Thoracic aorta (tissue), 2 donors: ENCODE measurements at regions not wholly inside any gene's neighbourhood (a gene's known extent, or its start where the extent isn't known, plus 50 kb on each side); places are given as distances from the start of the nearest gene placed in this dataset.

Source experiments
- ATAC-seq: fragments of 150-250 bp; one replicate; pipeline ENCODE4 v1.8.0; 2017; ENCODE audit warnings: low read depth; ENCODE audit not compliant: insufficient number of reproducible peaks, low FRiP score
- DNase-seq: peaks from one replicate; pipeline ENCODE4 v3.0.0-alpha.2; 2020; ENCODE audit warnings: low spot score
- H3K27ac ChIP-seq, 2 donors: fragments of 200-600 bp; sonication (generic); 1 replicate in 1 of 2; 2 replicates in 1 of 2; pipeline ENCODE4 v1.5.1; 2016; ENCODE audit warnings: mild to moderate bottlenecking in 2 of 2, moderate library complexity in 2 of 2
- H3K27me3 ChIP-seq: fragments of 200-600 bp; sonication (generic); replicated peaks from 2 replicates; pipeline ENCODE4 v1.6.0; 2016; ENCODE audit warnings: mild to moderate bottlenecking; ENCODE audit not compliant: insufficient read depth
- H3K36me3 ChIP-seq: fragments of 200-600 bp; sonication (generic); one replicate; pipeline ENCODE4 v1.5.1; 2016
- H3K4me1 ChIP-seq, 2 donors: fragments of 200-600 bp; sonication (generic); 1 replicate in 1 of 2; 2 replicates in 1 of 2; pipeline versions ENCODE4 v1.5.1 to v1.6.0; 2016; ENCODE audit warnings: low read depth in 2 of 2, mild to moderate bottlenecking in 1 of 2; ENCODE audit not compliant: control insufficient read depth in 1 of 2
- H3K4me3 ChIP-seq: fragments of 200-600 bp; sonication (generic); 2 replicates; pipeline ENCODE4 v1.5.1; 2016; ENCODE audit warnings: mild to moderate bottlenecking
- H3K9me3 ChIP-seq: fragments of 200-600 bp; sonication (generic); 2 replicates; pipeline ENCODE4 v1.5.1; 2016
- CTCF ChIP-seq: fragments of 200-600 bp; sonication (generic); IDR thresholded peaks from one replicate; pipeline ENCODE4 v1.5.1; 2019; ENCODE audit warnings: antibody characterized with exemption

GRCh38 chr6:108795814-108796213 lies 52.4 kb upstream of the ARMC2 start:
- Histone ChIP-seq H3K4me3 (no peak overlapping the region), H3K9me3 (no peaks in the 10 kb centered on the region), H3K36me3 (no peaks in the 10 kb centered on the region), H3K27ac (no peak overlapping the region), H3K4me1 (no peaks in the 10 kb centered on the region), H3K27me3 (no peaks in the 10 kb centered on the region)
- no peak for TF ChIP-seq CTCF
- DNase-seq (no peak), ATAC-seq (no peak)

DNA sequence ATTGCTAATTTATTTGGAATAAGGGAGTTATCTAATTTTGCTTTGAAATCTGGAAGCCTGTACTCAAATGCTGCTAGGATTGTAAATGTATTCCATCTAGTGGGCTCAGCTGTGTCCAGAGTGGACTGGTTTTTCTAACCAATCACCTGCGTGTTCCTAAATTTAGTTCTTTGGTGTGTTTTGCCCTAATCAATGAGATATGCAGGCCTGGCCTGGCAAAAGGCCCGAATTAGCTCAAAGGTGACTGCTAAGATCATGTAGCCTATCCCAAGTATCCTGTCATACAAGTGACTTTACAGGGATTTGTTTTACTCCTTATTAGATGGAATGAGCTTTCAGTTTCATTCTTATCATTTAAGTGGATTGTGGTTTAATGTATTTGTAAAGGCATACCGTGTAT lies 51.3 kb upstream of the ARMC2 start:
- Histone ChIP-seq H3K9me3 (no peaks in the 10 kb centered on the region), H3K4me1 (no peaks in the 10 kb centered on the region), H3K4me3 (no peak overlapping the region), H3K27me3 (no peaks in the 10 kb centered on the region), H3K36me3 (no peaks in the 10 kb centered on the region), H3K27ac (no peak overlapping the region)
- DNase-seq (no peak), ATAC-seq (no peak)
- TF ChIP-seq CTCF: no peak

DNA sequence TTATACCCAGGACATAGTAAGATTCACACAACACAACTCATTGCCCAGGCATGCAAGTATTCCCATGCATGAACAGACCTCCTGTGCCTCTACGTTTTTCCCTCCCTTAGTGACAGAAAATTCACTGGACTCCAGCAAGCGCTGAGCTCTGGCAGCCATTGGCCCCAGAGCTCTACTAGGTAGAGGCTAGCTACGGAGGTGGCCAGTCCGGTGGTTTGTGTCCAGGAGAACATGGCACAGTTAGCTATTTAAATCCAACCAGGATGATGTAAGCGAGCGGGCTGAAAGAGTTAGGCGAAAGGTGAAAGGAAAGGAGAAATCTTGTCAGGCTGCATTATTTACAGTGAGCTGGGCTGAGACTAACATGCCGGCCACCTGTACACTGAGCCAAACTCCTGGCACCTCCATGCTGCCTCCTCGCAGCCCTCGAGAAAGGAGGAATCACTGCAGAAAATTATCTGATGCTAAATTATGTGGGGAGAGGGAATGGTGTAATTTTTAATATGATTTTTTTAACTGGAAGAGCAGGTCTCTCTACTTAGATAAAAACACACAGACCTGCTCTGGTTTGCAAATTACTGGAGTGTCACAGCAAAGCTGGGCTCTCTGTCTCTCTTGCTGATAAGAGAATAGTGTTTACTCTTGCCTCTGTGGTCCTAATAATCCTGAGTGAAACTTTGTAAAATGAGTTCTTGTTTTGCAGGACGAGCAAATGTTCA lies 50.1 kb upstream of the ARMC2 start:
- Histone ChIP-seq H3K4me1 (no peaks in the 10 kb centered on the region), H3K27ac (no peak overlapping the region), H3K9me3 (no peaks in the 10 kb centered on the region), H3K4me3 (no peak overlapping the region), H3K27me3 (no peaks in the 10 kb centered on the region), H3K36me3 (no peaks in the 10 kb centered on the region)
- no peak for DNase-seq
- ATAC-seq: no peak
- TF ChIP-seq CTCF: no peak
